GM21381 (cell line): ENCODE measurements at regions not wholly inside any gene's neighbourhood (a gene's known extent, or its start where the extent isn't known, plus 50 kb on each side); places are given as distances from the start of the nearest gene placed in this dataset.

Experiments
- ATAC-seq: cut with Tn5 transposase; IDR thresholded peaks from one replicate; pipeline ENCODE4 v1.9.1; 2021; ENCODE audit warnings: mild to moderate bottlenecking, moderate library complexity; ENCODE audit not compliant: unreplicated experiment

DNA sequence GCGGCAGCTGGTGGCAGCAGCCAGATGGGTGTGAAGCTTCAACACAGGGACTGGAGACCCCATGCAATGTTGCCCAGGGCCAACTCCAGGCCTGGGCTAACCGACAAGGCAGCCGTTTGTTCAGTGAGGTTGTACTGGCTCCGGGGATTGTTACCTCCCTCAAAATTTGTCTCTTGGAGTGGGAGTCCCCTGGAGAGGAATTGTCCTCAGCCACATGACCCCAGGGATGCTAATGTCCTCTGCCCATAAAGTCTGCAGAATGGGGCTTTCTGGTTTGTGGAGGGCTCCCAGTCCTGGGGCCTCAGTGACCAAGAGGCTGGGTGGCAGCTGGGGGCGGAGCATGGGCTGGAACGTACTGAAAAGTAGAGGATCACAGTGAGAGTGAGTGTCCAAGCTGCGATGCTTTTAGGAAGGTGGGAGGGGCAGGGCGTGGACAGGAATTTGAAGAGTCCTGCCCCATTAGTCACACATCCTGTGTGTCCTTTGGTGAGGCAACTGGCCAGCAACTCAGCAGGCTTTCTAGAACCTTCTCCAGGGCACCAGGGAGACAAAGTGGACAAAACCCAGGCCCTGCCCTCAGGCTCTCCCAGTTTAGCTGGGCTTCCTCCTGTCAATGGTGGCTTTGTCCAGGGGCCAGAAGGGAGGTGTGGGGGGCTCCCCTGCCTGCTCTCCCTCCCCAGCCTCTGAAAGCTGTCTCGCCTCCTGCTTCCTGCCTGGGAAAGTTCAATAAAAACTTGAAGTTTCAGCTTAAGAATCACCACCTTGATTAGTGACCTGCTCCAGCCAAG, 114.0 kb downstream of the NSG2 start:
- no peak for ATAC-seq

GRCh38 chr5:174165406-174165805, 119.9 kb downstream of the NSG2 start:
- no peak for ATAC-seq

DNA sequence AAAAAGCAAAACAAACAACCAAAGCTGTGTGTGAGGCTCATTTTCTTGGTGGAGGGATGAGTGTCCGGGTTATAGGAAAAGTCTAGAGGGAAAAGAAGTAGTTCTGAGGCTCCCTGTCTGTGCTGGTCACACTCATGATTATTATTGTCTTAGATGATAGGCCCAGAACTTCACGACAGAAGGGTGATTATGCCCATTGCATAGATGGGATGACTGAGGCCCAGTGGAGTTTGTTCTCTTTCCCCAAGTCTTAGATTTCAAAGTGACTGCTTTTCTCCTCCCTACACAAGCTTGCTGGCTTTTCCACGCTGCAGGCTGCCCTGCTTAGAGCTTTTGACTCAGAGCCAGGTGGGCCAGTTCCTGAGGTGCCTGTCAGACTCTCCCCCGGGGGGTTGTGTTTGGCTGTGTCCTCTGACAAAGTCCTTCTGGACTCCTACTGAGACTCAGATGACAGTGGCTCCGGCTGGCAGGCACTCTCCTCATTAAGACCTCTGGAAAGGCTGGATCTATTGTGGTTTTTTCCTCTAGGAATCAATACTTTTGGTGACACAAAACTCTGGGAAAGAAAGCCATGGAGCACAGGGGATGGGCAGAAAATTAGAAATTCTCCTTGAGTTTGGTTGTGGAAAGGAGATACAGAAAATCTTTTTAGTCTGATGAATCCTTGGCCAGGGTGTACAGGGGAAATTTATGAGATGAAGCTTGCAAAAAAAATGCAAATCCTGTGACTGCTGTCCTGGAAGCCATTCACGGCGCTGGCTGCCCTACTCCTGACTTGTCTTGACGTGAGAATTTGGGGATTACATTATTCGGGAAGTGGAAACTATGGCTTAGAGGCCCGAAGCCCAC, 120.9 kb downstream of the NSG2 start:
- ATAC-seq: no peak

DNA sequence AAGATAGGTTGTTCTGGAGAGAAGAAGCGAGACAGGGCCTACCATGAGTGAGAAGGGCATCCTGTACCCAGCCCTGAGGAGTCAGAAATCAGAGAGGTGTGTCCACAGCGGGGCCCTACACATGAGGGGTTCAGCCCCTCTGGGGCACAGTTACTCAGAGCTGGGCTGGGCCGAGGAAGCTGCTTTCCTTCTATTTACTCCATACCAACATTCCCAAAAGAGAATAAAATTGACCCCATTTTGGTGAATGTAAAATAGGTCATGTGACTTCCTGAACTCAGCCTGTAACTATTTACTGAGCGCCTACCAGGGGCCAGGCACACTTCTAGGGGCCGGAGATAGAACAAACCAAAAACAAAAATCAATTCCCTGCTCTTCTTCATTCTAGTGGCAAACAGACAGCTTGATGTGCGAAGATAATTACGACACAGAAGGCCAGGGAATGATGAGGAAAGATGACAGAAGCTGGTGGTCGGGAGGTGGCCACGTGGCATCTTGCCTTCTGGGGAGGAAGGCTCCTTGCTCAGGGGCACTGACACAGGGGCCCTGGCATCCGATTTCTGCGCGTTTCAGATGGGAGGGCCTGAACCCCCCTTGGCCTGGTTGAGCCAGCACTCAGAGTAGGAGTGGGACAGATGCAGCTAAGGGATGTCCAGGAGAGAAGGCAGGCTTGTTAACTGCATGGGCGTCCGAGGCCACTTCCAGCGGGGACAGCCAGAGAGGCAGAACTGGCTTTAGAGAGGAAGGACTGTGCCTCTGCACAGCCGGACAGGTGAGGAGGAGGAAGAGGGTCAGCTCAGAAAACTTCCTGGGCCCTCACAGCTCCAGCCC, 121.8 kb downstream of the NSG2 start:
- ATAC-seq: no peak

- ATAC-seq: no peak
Observed at GRCh38 chr5:174172152-174172551, 126.6 kb downstream of the NSG2 start.

- ATAC-seq: no peak
Observed at GRCh38 chr5:174172566-174172965, 127.1 kb downstream of the NSG2 start.

DNA sequence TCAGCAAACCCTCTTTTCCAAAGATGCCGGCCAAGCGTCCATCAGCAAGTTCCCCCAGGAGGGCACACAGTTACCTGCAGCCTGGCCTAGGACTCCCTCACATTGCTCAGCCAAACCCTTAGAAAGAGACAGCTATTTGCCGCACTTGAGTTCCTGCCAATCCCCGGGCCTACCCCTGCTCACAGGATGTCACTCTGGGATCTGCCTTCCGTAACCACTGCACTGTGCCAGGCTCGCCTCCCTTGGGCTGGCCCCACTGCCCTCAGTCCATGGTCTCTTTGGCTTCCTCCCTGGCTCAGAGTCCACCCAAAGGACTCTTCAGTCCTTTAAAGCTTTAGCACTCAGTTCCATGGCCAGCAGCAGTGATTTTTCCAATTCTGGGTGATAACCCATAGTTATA, 128.3 kb downstream of the NSG2 start:
- no peak for ATAC-seq

- no peak for ATAC-seq
Observed at GRCh38 chr5:174175716-174176268, 130.3 kb downstream of the NSG2 start.

DNA sequence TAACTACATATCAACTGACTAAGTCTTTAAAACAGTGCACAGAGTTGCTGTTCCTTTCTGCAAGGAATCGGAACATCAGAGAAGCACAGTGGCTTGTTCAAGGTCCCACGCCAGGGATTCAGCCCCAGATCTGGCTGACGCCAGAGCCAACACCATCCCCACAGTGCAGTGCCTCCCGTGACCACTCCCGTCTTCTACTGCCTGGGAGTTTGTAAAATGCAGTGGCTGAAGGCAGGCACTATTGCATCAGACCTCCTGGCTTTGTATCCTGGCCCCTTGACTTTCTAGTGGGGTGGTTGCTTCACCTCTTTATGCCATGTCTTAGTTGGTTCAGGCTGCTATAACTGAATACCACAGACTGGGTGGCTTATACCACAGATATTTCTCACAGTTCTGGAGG, 131.0 kb downstream of the NSG2 start:
- no peak for ATAC-seq

GRCh38 chr5:174177531-174177930, 132.0 kb downstream of the NSG2 start:
- no peak for ATAC-seq

DNA sequence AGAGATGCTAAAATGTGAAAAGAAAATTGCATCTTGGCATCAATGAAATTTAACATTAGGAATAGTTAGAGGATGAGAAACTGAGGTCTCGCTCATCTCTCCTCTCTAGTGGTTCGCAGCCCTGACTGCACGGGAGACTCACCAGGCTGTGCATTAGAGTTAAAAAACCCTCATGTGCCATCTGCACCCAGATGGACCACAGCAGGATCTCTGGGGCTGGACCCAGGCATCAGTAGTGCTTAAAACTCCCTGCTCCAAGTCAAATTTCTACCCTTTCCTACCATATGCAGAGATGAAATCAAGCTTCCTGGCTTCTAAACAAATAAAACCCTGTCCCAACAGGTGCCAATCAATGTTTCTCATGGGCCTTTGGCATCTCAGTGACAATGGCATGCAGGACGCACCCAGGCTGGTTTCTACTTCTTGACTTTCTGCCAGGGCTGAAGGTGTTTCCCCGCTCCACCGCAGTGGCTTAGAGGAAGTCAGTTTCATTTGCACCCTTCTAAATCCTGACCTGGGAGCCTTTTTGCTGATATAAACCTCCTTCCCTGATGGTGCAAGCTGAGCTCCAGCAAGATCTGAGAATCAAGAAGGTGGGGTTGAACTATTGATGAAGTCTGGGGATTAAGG, 132.6 kb downstream of the NSG2 start:
- no peak for ATAC-seq

DNA sequence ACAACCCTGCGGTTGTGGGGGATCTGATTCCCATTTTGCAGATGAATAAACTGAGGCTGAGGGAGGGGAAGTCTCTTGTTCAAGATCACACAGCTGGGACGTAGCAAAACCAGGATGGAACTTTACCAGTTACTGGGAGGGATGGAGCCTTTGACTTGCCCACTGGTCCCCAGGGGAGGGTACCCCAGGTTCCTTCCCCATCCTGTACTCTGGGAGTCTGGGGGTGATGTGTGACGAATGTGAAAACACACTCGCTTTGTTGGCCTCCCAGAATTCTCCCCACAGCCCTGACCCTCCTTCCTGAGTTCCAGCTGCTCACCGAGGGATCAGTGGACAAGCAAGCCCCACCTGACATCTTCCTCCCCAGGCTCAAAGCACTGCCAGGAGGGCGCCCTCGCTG, 135.1 kb downstream of the NSG2 start:
- no peak for ATAC-seq

- no peak for ATAC-seq
Observed at GRCh38 chr5:174182111-174182510, 136.6 kb downstream of the NSG2 start.

DNA sequence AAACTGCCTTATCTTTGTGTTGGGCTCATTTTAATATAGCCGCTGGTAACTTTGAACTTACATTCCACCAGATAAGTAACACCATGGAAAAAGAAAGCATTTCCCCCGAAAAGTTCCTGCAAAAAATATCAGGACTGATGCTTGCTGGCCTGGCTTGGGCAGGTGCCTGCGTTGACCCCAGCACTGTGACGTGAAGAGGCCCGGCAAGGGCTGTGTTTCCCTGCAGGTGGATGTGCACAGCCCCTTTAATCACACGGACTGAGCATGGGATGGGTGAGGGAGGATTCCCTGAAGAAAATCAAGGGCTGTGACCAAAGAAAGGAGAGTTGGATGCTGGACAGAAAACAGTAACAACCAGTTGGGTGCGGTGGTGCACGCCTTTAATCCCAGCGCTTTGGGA, 138.2 kb downstream of the NSG2 start:
- ATAC-seq: no peak

DNA sequence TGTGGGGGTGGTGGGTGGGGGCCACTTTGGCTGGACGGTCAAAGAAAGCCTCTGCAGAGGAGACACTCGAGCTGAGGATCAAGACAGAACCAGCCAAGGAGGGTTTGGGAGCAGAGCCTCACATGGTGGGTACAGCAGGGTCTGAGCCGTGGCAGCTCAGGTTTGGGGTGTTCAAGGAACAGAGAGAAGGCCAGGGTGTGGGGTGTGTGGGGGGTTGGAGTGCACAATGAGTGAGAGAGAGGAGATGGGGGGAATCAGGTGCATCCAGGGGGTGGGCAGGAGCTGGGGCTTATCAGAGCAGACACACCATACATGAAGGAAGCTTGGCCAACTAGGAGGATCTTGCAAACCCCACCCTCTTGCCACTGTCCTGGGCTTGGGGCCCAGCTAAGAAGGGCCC, 140.0 kb downstream of the NSG2 start:
- no peak for ATAC-seq

GRCh38 chr5:174186096-174186695, 140.7 kb downstream of the NSG2 start:
- ATAC-seq: no peak

- ATAC-seq: no peak
Observed at GRCh38 chr5:174187001-174187400, 141.5 kb downstream of the NSG2 start.

DNA sequence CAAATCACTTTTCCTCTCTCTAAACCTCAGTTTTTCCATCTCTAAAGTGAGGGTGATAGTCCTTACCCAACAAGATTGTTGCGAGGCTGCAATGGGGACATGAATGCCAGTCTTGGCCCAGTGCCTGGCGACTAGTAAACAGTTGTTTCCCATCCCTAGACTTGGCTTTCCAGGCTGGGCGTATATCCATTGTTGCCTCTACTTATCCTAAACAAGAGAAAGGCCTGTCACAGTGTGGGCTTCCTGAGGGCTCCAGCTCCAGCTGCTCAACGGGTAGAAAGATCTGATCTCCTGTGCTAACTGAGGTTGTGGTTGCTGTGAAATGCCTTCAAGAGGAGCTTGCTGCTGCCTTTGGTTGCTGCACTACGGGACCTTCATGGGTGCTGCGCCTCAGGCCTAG, 142.0 kb downstream of the NSG2 start:
- no peak for ATAC-seq

DNA sequence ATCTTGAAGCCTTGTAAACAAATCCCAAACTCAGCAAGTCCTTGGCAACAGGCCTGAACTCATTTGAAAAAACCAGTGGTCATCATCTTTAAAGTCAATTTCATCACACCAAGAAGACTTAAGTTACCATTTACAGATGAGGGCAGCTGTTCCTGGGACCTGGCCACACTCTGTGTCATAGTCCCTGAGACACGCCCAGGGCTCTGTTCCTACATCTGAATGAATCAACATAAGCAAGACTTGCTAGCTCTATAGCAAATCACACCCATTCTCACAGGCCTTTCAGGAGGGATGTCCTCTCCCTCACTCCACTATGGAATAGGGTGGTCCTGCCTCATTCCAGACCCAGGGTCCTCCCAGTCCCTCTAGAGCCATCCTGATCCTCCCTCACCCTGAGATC, 142.8 kb downstream of the NSG2 start:
- ATAC-seq: no peak
